A549 (cell line): ENCODE measurements at regions not wholly inside any gene's neighbourhood (a gene's known extent, or its start where the extent isn't known, plus 50 kb on each side); places are given as distances from the start of the nearest gene placed in this dataset.

Experiments used
- BCL3 ChIP-seq: fragments of >200 bp; sonication (Bioruptor Twin); formaldehyde crosslinking; IDR thresholded peaks from 3 replicates; pipeline ENCODE4 v1.6.1; 2016
- CTCF ChIP-seq: fragments of >200 bp; sonication (Bioruptor Twin); formaldehyde crosslinking; IDR thresholded peaks from 3 replicates; pipeline ENCODE4 v1.5.1; 2016
- ESRRA ChIP-seq: fragments of 150-350 bp; IDR thresholded peaks from 2 replicates; pipeline ENCODE4 v1.6.1; 2014; ENCODE audit warnings: mild to moderate bottlenecking, low read length, borderline replicate concordance
- HMGXB4 ChIP-seq: fragments of 250-450 bp; sonication (Bioruptor Pico); IDR thresholded peaks from 2 replicates; pipeline ENCODE4 v1.5.0; 2021; ENCODE audit warnings: mild to moderate bottlenecking, moderate library complexity, borderline replicate concordance
- JUN ChIP-seq, 2 experiments: fragments of >200 bp; sonication (Bioruptor Twin); formaldehyde crosslinking; IDR thresholded peaks; 2 replicates in 1 of 2; 3 replicates in 1 of 2; pipeline ENCODE4 v1.6.1; 2016 to 2017
- MAX ChIP-seq: IDR thresholded peaks from 2 replicates; pipeline ENCODE4 v1.6.1; 2012
- NFE2L2 ChIP-seq: fragments of 150-350 bp; conservative IDR thresholded peaks from 2 replicates; pipeline ENCODE4 v1.6.1; 2014; ENCODE audit warnings: low read length
- PBX3 ChIP-seq: IDR thresholded peaks from 2 replicates; pipeline ENCODE4 v1.6.1; 2012
- POLR2A ChIP-seq: IDR thresholded peaks from 2 replicates; pipeline ENCODE4 v1.6.1; 2012; ENCODE audit warnings: mild to moderate bottlenecking, low read length
- REST ChIP-seq: fragments of 200-600 bp; sonication (generic); IDR thresholded peaks from 2 replicates; pipeline ENCODE4 v1.6.1; 2016; ENCODE audit warnings: antibody characterized with exemption, mild to moderate bottlenecking, moderate library complexity

- TF ChIP-seq CTCF (no peak), REST (no peak), POLR2A (no peak), MAX (no peak), ESRRA (no peak), BCL3 (no peak), NFE2L2 (no peak), JUN (IDR thresholded peaks at IDR 0.05) (no peak), HMGXB4 (no peak), PBX3 (no peak)
These were observed 100.2 kb upstream of the KCNQ5 start for GRCh38 chr6:72521684-72522083.
